A549 (cell line): ENCODE measurements at regions not wholly inside any gene's neighbourhood (a gene's known extent, or its start where the extent isn't known, plus 50 kb on each side); places are given as distances from the start of the nearest gene placed in this dataset.

Experiments
- NR3C1 ChIP-seq: fragments of >200 bp; sonication (Bioruptor Twin); formaldehyde crosslinking; IDR thresholded peaks from 3 replicates; pipeline ENCODE4 v1.6.1; 2017
- POLR2A ChIP-seq: IDR thresholded peaks from 2 replicates; pipeline ENCODE4 v1.6.1; 2012; ENCODE audit warnings: mild to moderate bottlenecking, low read length
- SMC3 ChIP-seq: fragments of >200 bp; sonication (Bioruptor Twin); formaldehyde crosslinking; IDR thresholded peaks from 3 replicates; pipeline ENCODE4 v1.6.1; 2018; ENCODE audit warnings: inconsistent platforms
- TF ChIP-seq, protein P1 (sequence below): fragments of 250-450 bp; sonication (Bioruptor Pico); IDR thresholded peaks from 2 replicates; pipeline ENCODE4 v1.5.0; 2020; ENCODE audit warnings: low read depth, mild to moderate bottlenecking, moderate library complexity

DNA sequence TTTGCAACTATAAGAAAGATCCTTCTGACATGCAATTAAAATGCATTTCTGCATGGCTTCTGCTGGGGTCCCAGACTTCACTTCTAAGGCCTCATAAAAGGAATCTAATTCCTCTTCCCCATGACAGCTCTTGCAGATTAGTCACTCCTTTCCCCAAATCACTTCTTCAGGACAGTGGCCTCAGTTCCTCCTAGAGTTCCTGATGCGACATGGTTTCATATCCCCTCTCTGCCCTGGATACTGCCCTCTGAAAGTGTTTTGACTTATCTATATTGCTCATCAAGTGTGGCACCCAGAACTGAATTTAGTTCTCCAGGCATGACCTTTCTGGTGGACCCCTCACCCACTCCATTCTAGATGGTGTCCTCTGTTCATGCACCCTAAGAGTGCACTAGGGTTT is 238.1 kb downstream of the FOXO1 start:
- TF ChIP-seq NR3C1, result no peak
- TF ChIP-seq POLR2A, result no peak
- TF ChIP-seq SMC3, result no peak
- TF ChIP-seq, protein P1, sequence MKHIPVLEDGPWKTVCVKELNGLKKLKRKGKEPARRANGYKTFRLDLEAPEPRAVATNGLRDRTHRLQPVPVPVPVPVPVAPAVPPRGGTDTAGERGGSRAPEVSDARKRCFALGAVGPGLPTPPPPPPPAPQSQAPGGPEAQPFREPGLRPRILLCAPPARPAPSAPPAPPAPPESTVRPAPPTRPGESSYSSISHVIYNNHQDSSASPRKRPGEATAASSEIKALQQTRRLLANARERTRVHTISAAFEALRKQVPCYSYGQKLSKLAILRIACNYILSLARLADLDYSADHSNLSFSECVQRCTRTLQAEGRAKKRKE (CRISPR knock-in tag), result no peak
